ENCODE measurements at regions not wholly inside any gene's neighbourhood (a gene's known extent, or its start where the extent isn't known, plus 50 kb on each side); places are given as distances from the start of the nearest gene placed in this dataset.

- Histone ChIP-seq H3K4me3 (ENCODE audit: low read depth in 1 of 5, low read length in 5 of 5) (no peak overlapping the region), H3K36me3 (ENCODE audit: control insufficient read depth in 5 of 5, insufficient read depth in 5 of 5, low read length in 5 of 5) (no peaks in the 10 kb centered on the region), H3K27me3 (ENCODE audit: control insufficient read depth in 5 of 5, insufficient read depth in 4 of 5, low read length in 5 of 5) (peaks cover 0 to 3% (median 0%) of the 10 kb centered on the region in 5 donors), H3K27ac (ENCODE audit: low read depth, low read length) (no peak overlapping the region), H3K9ac (ENCODE audit: low read length in 5 of 5) (no peak overlapping the region), H3K9me3 (ENCODE audit: control insufficient read depth in 5 of 5, low read length in 5 of 5) (no peaks in the 10 kb centered on the region), H3K4me1 (ENCODE audit: control insufficient read depth in 5 of 5, insufficient read depth in 5 of 5, low read length in 5 of 5) (peaks cover 0 to 6% (median 0%) of the 10 kb centered on the region in 5 donors)
Observed at GRCh38 chr20:52895235-52895634, 76.9 kb upstream of the TSHZ2 start.

DNA sequence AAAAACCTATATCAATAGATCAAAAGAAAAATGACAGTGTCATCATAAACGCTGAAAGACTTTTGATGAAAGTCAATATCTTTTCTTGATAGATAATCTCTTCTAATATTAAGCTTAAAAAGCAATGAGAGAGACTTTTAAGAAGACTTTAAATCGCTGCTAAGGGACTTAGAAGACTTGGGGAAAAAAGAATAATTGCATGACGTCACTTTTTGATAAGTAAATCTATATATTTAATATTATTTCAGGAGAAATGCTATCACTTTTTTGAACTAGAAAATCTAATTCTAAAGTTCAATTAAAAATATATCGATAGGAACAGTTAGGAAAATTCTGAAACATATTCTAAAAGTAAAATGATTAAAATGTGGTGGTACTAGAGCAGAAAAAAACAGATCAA, 78.7 kb upstream of the TSHZ2 start:
- H3K36me3 ChIP-seq (ENCODE audit: control insufficient read depth in 5 of 5, insufficient read depth in 5 of 5, low read length in 5 of 5) = no peaks in the 10 kb centered on the region
- H3K9me3 ChIP-seq (ENCODE audit: control insufficient read depth in 5 of 5, low read length in 5 of 5) = no peaks in the 10 kb centered on the region
- peaks cover 0 to 6% (median 0%) of the 10 kb centered on the region in 5 donors for H3K4me1 ChIP-seq (ENCODE audit: control insufficient read depth in 5 of 5, insufficient read depth in 5 of 5, low read length in 5 of 5)
- no peak overlapping the region for H3K4me3 ChIP-seq (ENCODE audit: low read depth in 1 of 5, low read length in 5 of 5)
- H3K27ac ChIP-seq (ENCODE audit: low read depth, low read length) = no peak overlapping the region
- peaks cover 0 to 3% (median 0%) of the 10 kb centered on the region in 5 donors for H3K27me3 ChIP-seq (ENCODE audit: control insufficient read depth in 5 of 5, insufficient read depth in 4 of 5, low read length in 5 of 5)
- no peak overlapping the region for H3K9ac ChIP-seq (ENCODE audit: low read length in 5 of 5)

GRCh38 chr20:52892023-52892422, 80.1 kb upstream of the TSHZ2 start:
- H3K27me3 ChIP-seq (ENCODE audit: control insufficient read depth in 5 of 5, insufficient read depth in 4 of 5, low read length in 5 of 5) = peaks cover 0 to 3% (median 0%) of the 10 kb centered on the region in 5 donors
- H3K4me3 ChIP-seq (ENCODE audit: low read depth in 1 of 5, low read length in 5 of 5) = no peak overlapping the region
- no peak overlapping the region for H3K9ac ChIP-seq (ENCODE audit: low read length in 5 of 5)
- no peaks in the 10 kb centered on the region for H3K9me3 ChIP-seq (ENCODE audit: control insufficient read depth in 5 of 5, low read length in 5 of 5)
- H3K4me1 ChIP-seq (ENCODE audit: control insufficient read depth in 5 of 5, insufficient read depth in 5 of 5, low read length in 5 of 5) = peaks cover 0 to 6% (median 0%) of the 10 kb centered on the region in 5 donors
- H3K27ac ChIP-seq (ENCODE audit: low read depth, low read length) = no peak overlapping the region
- no peaks in the 10 kb centered on the region for H3K36me3 ChIP-seq (ENCODE audit: control insufficient read depth in 5 of 5, insufficient read depth in 5 of 5, low read length in 5 of 5)

- Histone ChIP-seq H3K4me3 (ENCODE audit: low read depth in 1 of 5, low read length in 5 of 5) (no peak overlapping the region), H3K9ac (ENCODE audit: low read length in 5 of 5) (no peak overlapping the region), H3K4me1 (ENCODE audit: control insufficient read depth in 5 of 5, insufficient read depth in 5 of 5, low read length in 5 of 5) (peaks cover 0 to 4% (median 0%) of the 10 kb centered on the region in 5 donors), H3K9me3 (ENCODE audit: control insufficient read depth in 5 of 5, low read length in 5 of 5) (no peaks in the 10 kb centered on the region), H3K36me3 (ENCODE audit: control insufficient read depth in 5 of 5, insufficient read depth in 5 of 5, low read length in 5 of 5) (no peaks in the 10 kb centered on the region), H3K27me3 (ENCODE audit: control insufficient read depth in 5 of 5, insufficient read depth in 4 of 5, low read length in 5 of 5) (no peaks in the 10 kb centered on the region), H3K27ac (ENCODE audit: low read depth, low read length) (no peak overlapping the region)
Observed at GRCh38 chr20:52890130-52890529, 82.0 kb upstream of the TSHZ2 start.

- peaks cover 0 to 4% (median 0%) of the 10 kb centered on the region in 5 donors for H3K4me1 ChIP-seq (ENCODE audit: control insufficient read depth in 5 of 5, insufficient read depth in 5 of 5, low read length in 5 of 5)
- H3K27me3 ChIP-seq (ENCODE audit: control insufficient read depth in 5 of 5, insufficient read depth in 4 of 5, low read length in 5 of 5) = no peaks in the 10 kb centered on the region
- no peak overlapping the region for H3K9ac ChIP-seq (ENCODE audit: low read length in 5 of 5)
Observed at GRCh38 chr20:52889225-52889624, 82.9 kb upstream of the TSHZ2 start.

DNA sequence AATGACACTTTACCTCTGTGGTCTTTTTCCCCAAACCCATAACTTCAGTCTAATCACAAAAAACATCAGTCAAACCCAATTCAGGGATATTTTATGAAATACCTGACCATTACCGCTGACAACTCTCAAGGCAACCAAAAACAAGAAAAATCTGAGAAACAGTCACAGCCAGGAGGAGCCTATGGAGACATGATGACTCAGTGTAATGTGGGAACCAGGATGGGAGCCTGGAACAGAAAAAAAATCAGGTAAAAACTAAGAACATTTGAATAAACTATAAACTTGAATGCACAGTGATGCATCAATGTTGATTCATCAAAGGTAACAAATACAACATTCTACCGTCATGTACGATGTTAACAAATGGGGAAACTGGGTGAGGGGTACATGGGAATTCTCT, 84.1 kb upstream of the TSHZ2 start:
- Histone ChIP-seq H3K4me3 (ENCODE audit: low read depth in 1 of 5, low read length in 5 of 5) (no peak overlapping the region), H3K9ac (ENCODE audit: low read length in 5 of 5) (no peak overlapping the region), H3K4me1 (ENCODE audit: control insufficient read depth in 5 of 5, insufficient read depth in 5 of 5, low read length in 5 of 5) (peaks cover 0 to 4% (median 0%) of the 10 kb centered on the region in 5 donors), H3K27ac (ENCODE audit: low read depth, low read length) (no peak overlapping the region), H3K9me3 (ENCODE audit: control insufficient read depth in 5 of 5, low read length in 5 of 5) (no peaks in the 10 kb centered on the region), H3K36me3 (ENCODE audit: control insufficient read depth in 5 of 5, insufficient read depth in 5 of 5, low read length in 5 of 5) (no peaks in the 10 kb centered on the region), H3K27me3 (ENCODE audit: control insufficient read depth in 5 of 5, insufficient read depth in 4 of 5, low read length in 5 of 5) (no peaks in the 10 kb centered on the region)

More at GRCh38 chr20:52889225-52889624, 82.9 kb upstream of the TSHZ2 start:
- Histone ChIP-seq H3K9me3 (ENCODE audit: control insufficient read depth in 5 of 5, low read length in 5 of 5) (no peaks in the 10 kb centered on the region), H3K4me3 (ENCODE audit: low read depth in 1 of 5, low read length in 5 of 5) (no peak overlapping the region), H3K27ac (ENCODE audit: low read depth, low read length) (no peak overlapping the region), H3K36me3 (ENCODE audit: control insufficient read depth in 5 of 5, insufficient read depth in 5 of 5, low read length in 5 of 5) (no peaks in the 10 kb centered on the region)

DNA sequence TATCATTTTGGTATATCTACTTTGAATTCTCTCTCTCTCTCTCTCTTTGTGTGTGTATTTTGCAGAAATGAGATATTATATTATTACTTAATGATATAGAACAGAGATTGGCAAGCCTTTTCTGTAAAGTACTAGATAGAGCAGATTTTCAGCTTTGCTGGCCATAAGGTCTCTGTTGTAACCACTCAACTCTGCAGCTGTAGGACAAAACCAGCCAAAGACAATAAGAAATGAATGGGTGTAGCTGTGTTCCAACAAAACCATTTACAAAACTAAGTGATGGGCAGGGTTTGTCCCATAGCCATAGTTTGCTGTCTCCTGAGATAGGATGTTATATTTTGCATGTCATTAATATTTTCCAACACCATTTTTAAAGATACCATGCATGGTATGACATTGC, 91.2 kb upstream of the TSHZ2 start:
- H3K4me3 ChIP-seq (ENCODE audit: low read depth in 1 of 5, low read length in 5 of 5) = no peak overlapping the region
- no peaks in the 10 kb centered on the region for H3K36me3 ChIP-seq (ENCODE audit: control insufficient read depth in 5 of 5, insufficient read depth in 5 of 5, low read length in 5 of 5)
- no peaks in the 10 kb centered on the region for H3K27me3 ChIP-seq (ENCODE audit: control insufficient read depth in 5 of 5, insufficient read depth in 4 of 5, low read length in 5 of 5)
- H3K4me1 ChIP-seq (ENCODE audit: control insufficient read depth in 5 of 5, insufficient read depth in 5 of 5, low read length in 5 of 5) = no peaks in the 10 kb centered on the region
- peaks cover 0 to 3% (median 0%) of the 10 kb centered on the region in 5 donors for H3K9me3 ChIP-seq (ENCODE audit: control insufficient read depth in 5 of 5, low read length in 5 of 5)
- H3K27ac ChIP-seq (ENCODE audit: low read depth, low read length) = no peak overlapping the region
- H3K9ac ChIP-seq (ENCODE audit: low read length in 5 of 5) = no peak overlapping the region

DNA sequence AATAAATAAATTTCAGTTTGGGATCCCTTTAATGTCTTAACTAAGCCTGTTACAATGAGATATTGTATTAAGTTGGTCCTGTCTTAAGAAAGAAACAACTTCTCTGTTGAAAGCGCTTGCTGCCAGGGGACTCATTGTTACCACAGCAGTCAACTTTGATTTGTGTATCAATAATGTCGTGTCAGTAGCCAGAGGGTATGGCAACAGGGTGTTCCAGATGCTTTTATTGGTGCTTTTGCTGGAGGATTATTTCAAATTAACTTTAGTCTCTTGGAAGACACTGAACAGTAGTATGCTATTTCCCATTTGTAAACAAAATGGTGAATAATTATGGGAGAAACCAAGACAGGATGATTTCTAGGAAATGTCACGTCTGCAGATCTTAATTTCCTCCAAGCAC, 91.9 kb upstream of the TSHZ2 start:
- H3K27me3 ChIP-seq (ENCODE audit: control insufficient read depth in 5 of 5, insufficient read depth in 4 of 5, low read length in 5 of 5) = no peaks in the 10 kb centered on the region
- no peak overlapping the region for H3K4me3 ChIP-seq (ENCODE audit: low read depth in 1 of 5, low read length in 5 of 5)
- H3K36me3 ChIP-seq (ENCODE audit: control insufficient read depth in 5 of 5, insufficient read depth in 5 of 5, low read length in 5 of 5) = no peaks in the 10 kb centered on the region
- H3K9me3 ChIP-seq (ENCODE audit: control insufficient read depth in 5 of 5, low read length in 5 of 5) = peaks cover 0 to 3% (median 0%) of the 10 kb centered on the region in 5 donors
- H3K9ac ChIP-seq (ENCODE audit: low read length in 5 of 5) = no peak overlapping the region
- no peak overlapping the region for H3K27ac ChIP-seq (ENCODE audit: low read depth, low read length)
- no peaks in the 10 kb centered on the region for H3K4me1 ChIP-seq (ENCODE audit: control insufficient read depth in 5 of 5, insufficient read depth in 5 of 5, low read length in 5 of 5)

DNA sequence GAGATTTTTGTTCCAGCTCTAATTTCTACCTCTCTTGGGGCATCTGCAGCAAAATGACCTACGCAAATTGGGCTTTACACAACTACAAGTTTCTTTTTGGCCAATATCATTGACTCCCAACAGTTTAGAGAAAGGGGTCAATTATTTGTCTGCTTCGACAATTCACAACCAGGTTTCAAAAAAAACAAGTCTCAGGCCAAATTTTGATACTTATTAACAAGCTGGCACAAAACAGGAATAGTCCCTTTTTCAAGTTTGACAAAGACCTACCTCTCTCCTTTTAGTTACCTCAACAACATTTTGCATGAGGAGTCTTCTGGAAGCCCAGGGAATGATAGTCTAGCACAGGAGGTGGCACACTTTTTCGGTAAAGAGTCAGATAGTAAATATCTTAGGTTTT, 97.9 kb upstream of the TSHZ2 start:
- no peaks in the 10 kb centered on the region for H3K36me3 ChIP-seq (ENCODE audit: control insufficient read depth in 5 of 5, insufficient read depth in 5 of 5, low read length in 5 of 5)
- H3K9ac ChIP-seq (ENCODE audit: low read length in 5 of 5) = no peak overlapping the region
- no peak overlapping the region for H3K27ac ChIP-seq (ENCODE audit: low read depth, low read length)
- H3K4me1 ChIP-seq (ENCODE audit: control insufficient read depth in 5 of 5, insufficient read depth in 5 of 5, low read length in 5 of 5) = no peaks in the 10 kb centered on the region
- H3K27me3 ChIP-seq (ENCODE audit: control insufficient read depth in 5 of 5, insufficient read depth in 4 of 5, low read length in 5 of 5) = no peaks in the 10 kb centered on the region
- H3K4me3 ChIP-seq (ENCODE audit: low read depth in 1 of 5, low read length in 5 of 5) = no peak overlapping the region
- peaks cover 0 to 3% (median 0%) of the 10 kb centered on the region in 5 donors for H3K9me3 ChIP-seq (ENCODE audit: control insufficient read depth in 5 of 5, low read length in 5 of 5)

DNA sequence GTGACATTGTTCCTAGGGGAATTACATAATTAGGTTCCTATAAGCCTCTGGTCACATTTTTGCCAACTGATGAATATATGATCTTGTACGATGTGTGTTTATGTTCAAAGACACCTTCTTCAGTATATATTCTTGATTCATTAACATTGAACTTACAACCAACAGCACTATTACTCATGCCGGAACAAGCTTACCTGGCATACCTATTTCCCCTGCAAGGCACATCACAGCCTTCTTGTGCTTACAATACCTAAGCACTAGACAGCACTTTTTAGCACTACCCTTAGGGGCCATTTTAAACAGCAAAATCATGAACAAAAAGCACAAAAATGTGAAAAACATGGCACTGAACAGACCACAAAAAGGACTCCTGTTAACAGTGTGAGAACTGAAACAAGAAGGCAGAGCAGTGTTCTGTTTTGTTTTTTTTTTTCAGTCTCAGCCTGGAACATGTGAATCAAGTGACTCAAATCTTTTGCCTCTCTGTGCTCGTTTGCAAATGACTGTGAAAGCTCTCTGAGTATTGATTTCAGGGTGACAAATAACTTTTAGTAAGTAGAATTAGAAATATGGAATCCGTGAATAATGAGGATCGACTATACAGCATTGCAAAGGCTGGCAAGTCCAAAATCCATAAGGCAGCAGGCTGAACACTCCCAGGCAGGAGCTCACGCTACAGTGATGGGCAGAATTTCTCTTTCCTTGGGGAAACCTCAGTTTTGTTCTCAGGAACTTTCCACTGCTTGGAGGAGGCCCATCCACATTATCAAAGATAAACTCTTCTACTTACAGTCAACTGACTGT, 102.3 kb upstream of the TSHZ2 start:
- Histone ChIP-seq H3K4me3 (ENCODE audit: low read depth in 1 of 5, low read length in 5 of 5) (no peak overlapping the region), H3K9ac (ENCODE audit: low read length in 5 of 5) (no peak overlapping the region), H3K27ac (ENCODE audit: low read depth, low read length) (no peak overlapping the region), H3K27me3 (ENCODE audit: control insufficient read depth in 5 of 5, insufficient read depth in 4 of 5, low read length in 5 of 5) (no peaks in the 10 kb centered on the region), H3K36me3 (ENCODE audit: control insufficient read depth in 5 of 5, insufficient read depth in 5 of 5, low read length in 5 of 5) (no peaks in the 10 kb centered on the region), H3K4me1 (ENCODE audit: control insufficient read depth in 5 of 5, insufficient read depth in 5 of 5, low read length in 5 of 5) (no peaks in the 10 kb centered on the region), H3K9me3 (ENCODE audit: control insufficient read depth in 5 of 5, low read length in 5 of 5) (peaks cover 0 to 3% (median 0%) of the 10 kb centered on the region in 5 donors)

Measured in subcutaneous abdominal adipose tissue (tissue), 5 donors.